Stromal cell of bone marrow (primary cell): ENCODE measurements at regions not wholly inside any gene's neighbourhood (a gene's known extent, or its start where the extent isn't known, plus 50 kb on each side); places are given as distances from the start of the nearest gene placed in this dataset.

Source experiments
- DNase-seq: peaks from one replicate; pipeline ENCODE4 v3.0.0-alpha.2; 2012; ENCODE audit warnings: low read depth

GRCh38 chr17:13084420-13084819, 66.6 kb upstream of the ELAC2 start:
- DNase-seq: no peak

DNA sequence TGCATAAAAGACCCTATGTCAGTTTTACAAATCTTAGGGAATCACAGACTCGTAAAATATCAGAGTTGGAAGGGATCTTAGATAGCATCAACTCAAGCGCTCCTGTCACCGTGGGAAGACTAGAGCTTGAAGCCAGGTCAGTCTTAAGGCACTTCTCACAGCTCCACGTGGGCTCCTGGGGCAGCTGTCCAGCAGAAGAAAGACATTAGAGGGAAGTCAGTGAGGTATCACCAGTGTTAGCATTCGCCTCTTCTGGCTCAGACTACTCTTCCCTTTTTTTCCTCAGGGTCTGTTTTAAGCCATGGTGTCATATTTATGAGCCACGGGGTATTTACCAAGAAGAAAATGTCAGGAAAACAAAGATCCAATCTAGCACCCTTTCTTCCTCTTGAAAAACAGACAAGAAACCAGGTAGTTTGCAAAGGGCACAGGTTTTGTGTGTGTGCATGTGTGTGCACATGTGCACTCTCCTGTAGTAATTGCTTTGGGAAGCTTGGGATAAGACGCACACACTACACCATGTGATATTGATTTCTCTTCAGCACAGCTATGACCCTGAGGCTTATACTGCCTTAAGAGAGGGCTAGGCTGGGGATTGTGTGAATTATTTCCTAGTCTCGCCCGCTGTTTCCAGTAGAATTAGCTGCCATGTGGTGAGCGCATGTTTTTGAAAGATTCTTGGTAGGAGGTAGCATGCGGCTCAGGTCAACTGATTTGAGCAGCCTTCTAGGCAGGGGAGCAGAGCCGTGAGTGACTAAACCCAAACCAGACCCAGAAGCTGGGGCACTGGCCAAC, 61.0 kb upstream of the ELAC2 start:
- DNase-seq: no peak

DNA sequence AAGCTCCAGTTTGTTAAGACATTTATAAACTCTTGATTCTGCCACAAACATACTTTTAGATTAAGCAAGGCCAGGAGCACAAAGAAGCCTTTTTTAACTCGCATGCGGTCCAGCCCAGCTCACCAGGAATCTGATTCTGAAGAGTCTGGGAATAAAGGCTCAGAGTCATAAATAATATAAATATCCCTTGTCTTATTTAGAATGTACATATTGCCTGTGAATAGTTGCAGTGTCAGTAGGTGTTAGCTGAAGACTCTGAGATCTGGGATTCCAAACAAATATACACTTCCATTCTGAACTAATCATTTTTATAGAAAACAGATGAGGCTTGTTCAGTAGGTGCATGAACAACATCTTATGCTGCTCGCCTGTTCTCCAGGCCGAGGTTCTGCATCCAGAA, 59.1 kb upstream of the ELAC2 start:
- DNase-seq: no peak

DNA sequence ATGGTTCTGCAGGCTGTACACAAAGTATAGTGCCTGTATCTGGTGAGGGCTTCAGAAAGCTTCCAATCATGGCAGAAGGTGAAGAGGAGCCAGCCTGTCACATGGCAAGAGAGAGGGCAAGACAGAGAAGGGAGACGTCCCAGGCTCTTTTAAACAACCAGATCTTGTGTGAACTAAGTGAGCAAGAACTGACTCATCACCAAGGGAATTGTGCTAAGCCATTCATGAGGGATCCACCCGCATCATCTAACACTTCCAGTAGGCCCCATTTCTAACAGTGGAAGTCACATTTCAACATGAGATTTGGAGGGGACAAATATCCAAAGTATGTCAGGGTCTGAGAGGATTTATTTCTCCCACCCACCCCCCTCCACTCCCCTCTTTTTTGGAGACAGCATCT, 56.2 kb upstream of the ELAC2 start:
- peak; percentile 83 for DNase-seq

GRCh38 chr17:13073018-13073417, 55.2 kb upstream of the ELAC2 start:
- DNase-seq: no peak

DNA sequence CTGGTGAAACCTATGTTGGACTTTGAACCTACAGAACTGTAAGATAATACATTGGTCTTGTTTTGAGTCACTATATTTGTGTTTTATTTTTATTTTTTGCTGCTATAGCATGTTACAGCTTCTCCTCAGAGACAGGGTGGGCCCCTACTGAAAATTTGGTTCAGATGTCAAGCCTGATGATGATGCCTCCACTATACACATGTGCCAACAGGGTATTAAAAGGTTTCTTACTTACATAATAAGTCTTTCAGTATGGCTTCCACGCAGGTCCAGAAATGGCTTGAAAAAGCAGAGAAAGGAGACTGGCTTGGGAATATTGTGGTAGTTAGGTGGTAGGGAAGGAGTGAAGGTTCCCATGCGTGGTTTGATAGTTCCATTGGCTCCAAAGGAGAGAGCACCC, 52.9 kb upstream of the ELAC2 start:
- DNase-seq: no peak

- no peak for DNase-seq
Observed at GRCh38 chr17:13067629-13068303, 49.9 kb upstream of the ELAC2 start.
